ENCODE measurements at regions not wholly inside any gene's neighbourhood (a gene's known extent, or its start where the extent isn't known, plus 50 kb on each side); places are given as distances from the start of the nearest gene placed in this dataset.
"Not testable (repeated sequence)": the region's sequence is repeated elsewhere in the genome, so short reads cannot be mapped to it uniquely, and the experiment has no call there.

- no peak overlapping the region for H3K4me3 ChIP-seq (ENCODE audit: low read depth, low read length)
- DNase-seq (ENCODE audit: low read depth): no peak
- TF ChIP-seq, protein P1, sequence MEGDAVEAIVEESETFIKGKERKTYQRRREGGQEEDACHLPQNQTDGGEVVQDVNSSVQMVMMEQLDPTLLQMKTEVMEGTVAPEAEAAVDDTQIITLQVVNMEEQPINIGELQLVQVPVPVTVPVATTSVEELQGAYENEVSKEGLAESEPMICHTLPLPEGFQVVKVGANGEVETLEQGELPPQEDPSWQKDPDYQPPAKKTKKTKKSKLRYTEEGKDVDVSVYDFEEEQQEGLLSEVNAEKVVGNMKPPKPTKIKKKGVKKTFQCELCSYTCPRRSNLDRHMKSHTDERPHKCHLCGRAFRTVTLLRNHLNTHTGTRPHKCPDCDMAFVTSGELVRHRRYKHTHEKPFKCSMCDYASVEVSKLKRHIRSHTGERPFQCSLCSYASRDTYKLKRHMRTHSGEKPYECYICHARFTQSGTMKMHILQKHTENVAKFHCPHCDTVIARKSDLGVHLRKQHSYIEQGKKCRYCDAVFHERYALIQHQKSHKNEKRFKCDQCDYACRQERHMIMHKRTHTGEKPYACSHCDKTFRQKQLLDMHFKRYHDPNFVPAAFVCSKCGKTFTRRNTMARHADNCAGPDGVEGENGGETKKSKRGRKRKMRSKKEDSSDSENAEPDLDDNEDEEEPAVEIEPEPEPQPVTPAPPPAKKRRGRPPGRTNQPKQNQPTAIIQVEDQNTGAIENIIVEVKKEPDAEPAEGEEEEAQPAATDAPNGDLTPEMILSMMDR (IDR thresholded peaks at IDR 0.05; ENCODE audit: insufficient read depth, low read depth, low read length): no peak
These were observed 60.9 kb upstream of the LMO2 start for GRCh38 chr11:33952805-33953204.

- H3K4me3 ChIP-seq (ENCODE audit: low read depth, low read length): no peak overlapping the region
- no peak for DNase-seq (ENCODE audit: low read depth)
- TF ChIP-seq, protein P1 (IDR thresholded peaks at IDR 0.05; ENCODE audit: insufficient read depth, low read depth, low read length): no peak
These were observed 57.5 kb upstream of the LMO2 start for GRCh38 chr11:33949252-33949913.

- TF ChIP-seq, protein P1 (IDR thresholded peaks at IDR 0.05; ENCODE audit: insufficient read depth, low read depth, low read length): no peak
- no peak for DNase-seq (ENCODE audit: low read depth)
- H3K4me3 ChIP-seq (ENCODE audit: low read depth, low read length): no peak overlapping the region
These were observed 56.6 kb upstream of the LMO2 start for GRCh38 chr11:33948494-33948893.

DNA sequence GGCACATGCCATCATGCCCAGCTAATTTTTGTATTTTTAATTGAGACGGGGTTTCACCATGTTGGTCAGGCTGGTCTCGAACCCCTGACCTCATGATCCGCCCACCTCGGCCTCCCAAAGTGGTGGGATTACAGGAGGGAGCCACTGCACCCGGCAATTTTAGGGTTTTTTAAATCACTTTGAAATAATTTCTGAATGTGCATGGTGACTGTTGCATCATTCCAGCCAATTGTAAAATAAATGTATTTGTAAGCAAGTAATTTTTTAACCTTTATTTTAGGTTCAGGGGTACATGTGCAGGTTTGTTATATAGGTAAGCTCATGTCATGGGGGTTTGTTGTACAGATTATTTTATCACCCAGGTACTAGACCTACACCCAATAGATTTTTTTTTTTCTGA is 56.0 kb upstream of the LMO2 start:
- not testable (repeated sequence) for H3K4me3 ChIP-seq (ENCODE audit: low read depth, low read length); DNase-seq (ENCODE audit: low read depth)

GRCh38 chr11:33946930-33947329 is 55.1 kb upstream of the LMO2 start:
- no peak for DNase-seq (ENCODE audit: low read depth)
- no peak overlapping the region for H3K4me3 ChIP-seq (ENCODE audit: low read depth, low read length)
- TF ChIP-seq, protein P1 (IDR thresholded peaks at IDR 0.05; ENCODE audit: insufficient read depth, low read depth, low read length): no peak

- DNase-seq (ENCODE audit: low read depth): no peak
- no peak overlapping the region for H3K4me3 ChIP-seq (ENCODE audit: low read depth, low read length)
- TF ChIP-seq, protein P1 (IDR thresholded peaks at IDR 0.05; ENCODE audit: insufficient read depth, low read depth, low read length): no peak
These were observed 53.8 kb upstream of the LMO2 start for GRCh38 chr11:33945481-33946268.

GRCh38 chr11:33944693-33945424 is 53.0 kb upstream of the LMO2 start:
- H3K4me3 ChIP-seq (ENCODE audit: low read depth, low read length): no peak overlapping the region
- TF ChIP-seq, protein P1 (IDR thresholded peaks at IDR 0.05; ENCODE audit: insufficient read depth, low read depth, low read length): no peak
- no peak for DNase-seq (ENCODE audit: low read depth)
